NCI-H2107 (cell line): ENCODE measurements at regions not wholly inside any gene's neighbourhood (a gene's known extent, or its start where the extent isn't known, plus 50 kb on each side); places are given as distances from the start of the nearest gene placed in this dataset.
"Not testable (repeated sequence)": the region's sequence is repeated elsewhere in the genome, so short reads cannot be mapped to it uniquely, and the experiment has no call there.

ENCODE experiments used
- DNase-seq: peaks from one replicate; lab custom pipeline; 2025; lab: John Stamatoyannopoulos, UW

DNA sequence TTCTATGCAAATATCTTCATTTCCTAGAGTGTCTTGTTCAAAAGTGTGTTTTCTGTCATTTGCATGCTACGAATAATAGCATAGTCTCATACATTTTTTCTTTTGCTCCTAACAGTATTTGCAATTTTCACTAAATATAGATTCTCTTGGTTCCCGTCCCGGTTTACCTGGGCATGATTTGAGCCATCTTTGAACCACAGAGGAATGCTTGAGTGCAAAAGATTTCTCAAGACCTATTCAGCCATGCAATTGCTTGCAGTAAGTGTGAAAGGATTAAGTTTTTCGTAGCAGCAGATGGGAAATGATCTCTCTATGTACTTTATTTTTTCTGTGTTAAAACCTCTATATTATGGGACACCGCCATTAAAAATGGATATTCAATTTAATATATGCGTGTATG lies 733.0 kb downstream of the ZPLD1 start:
- DNase-seq, result no peak

GRCh38 chr3:103169289-103169688 lies 734.5 kb downstream of the ZPLD1 start:
- no peak for DNase-seq

DNA sequence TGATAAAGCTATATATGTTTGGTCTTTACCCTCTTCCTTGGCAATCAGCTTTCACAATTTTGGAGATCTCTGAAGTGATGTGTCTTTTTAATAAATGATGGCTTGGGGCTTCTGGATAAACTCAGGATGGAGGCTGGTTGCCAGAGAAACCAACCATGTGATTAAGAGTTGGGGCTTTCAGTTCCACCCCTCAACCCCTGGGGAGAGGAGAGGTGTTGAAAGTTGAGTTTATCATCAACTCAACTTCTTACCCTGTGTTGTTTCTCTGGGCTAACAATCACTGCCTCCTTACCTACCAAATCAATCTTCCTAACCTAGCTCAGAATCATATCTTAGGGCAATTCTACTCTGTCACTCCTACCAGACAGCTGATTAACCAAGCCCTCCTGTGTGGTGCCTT lies 735.8 kb downstream of the ZPLD1 start:
- DNase-seq, result no peak

DNA sequence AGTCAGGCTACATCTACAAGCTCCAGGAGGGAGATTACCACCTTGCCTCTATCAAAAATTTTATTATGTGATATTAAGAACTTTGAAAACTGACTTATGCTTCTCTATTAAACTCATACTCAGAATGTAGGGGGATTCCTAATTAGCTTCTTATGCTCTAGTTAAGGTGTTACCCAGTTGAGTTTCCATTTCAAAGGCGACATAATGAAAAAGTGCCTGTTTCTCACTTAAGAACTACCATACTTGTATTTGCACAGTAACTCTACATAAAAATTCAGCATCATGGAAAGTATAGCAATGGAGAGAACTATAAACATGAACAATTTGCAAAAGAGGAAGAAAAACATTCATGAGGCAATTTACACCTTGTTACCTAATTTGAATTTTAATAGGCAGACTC lies 739.1 kb downstream of the ZPLD1 start:
- no peak for DNase-seq

DNA sequence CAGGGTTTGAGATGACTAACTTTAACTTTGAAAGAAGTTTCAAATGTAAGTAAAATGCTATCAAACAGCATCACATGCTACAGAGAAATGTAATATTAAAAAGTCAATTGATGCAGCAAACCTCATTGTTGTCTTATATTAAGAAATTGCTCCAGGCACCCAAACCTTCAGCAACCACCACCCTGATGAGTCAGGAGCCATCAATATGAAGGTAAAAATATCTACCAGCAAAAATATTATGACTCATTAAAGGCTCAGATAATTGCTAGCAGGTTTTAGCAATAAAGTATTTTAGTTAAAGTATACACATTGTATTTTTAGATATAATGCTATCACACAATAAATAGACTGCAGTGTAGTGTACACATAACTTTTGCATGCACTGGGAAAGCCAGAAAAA lies 746.3 kb downstream of the ZPLD1 start:
- no peak for DNase-seq

DNA sequence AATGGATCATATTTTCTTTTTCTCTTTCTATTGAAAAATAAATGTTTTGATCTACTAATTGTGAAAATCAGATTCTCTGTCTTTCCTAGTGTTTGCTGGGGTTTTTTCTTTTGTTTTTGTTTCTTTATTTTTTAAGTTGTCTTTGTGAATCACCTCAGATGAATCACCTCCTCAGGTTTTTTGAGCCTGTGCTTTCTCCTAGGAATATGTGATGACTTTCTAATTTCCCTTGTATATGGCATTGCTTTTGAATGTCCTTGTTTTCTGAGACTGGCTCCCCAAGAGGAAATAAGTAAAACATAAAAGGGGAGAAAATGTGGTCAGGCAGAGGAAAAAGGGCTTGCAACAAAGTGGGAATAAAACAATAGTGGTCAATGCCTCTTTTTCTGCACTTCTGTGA lies 750.0 kb downstream of the ZPLD1 start:
- DNase-seq, result no peak

GRCh38 chr3:103189941-103190340 lies 755.1 kb downstream of the ZPLD1 start:
- DNase-seq, result no peak

GRCh38 chr3:103195216-103195615 lies 760.4 kb downstream of the ZPLD1 start:
- DNase-seq, result no peak

DNA sequence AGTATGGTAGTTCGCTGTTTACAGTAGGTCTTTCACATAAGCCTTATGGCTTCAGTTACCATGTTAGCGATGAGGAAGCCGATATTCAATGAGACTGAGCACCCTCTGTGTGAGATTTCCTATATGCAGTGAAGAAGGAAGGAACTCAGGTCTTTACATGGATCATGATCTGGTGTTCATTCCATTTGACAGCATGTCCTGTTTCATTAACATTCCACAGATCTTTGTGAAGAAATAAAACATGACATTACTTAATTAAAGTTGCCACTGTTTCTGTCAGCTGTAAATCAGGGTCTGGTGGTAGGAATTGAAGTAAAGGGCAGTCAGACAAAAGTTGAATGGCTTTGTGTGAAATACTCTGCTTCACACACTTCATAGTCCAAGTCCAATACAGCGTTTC lies 768.6 kb downstream of the ZPLD1 start:
- DNase-seq, result no peak

- DNase-seq, result no peak
These were observed 775.8 kb downstream of the ZPLD1 start for GRCh38 chr3:103210583-103210982.

DNA sequence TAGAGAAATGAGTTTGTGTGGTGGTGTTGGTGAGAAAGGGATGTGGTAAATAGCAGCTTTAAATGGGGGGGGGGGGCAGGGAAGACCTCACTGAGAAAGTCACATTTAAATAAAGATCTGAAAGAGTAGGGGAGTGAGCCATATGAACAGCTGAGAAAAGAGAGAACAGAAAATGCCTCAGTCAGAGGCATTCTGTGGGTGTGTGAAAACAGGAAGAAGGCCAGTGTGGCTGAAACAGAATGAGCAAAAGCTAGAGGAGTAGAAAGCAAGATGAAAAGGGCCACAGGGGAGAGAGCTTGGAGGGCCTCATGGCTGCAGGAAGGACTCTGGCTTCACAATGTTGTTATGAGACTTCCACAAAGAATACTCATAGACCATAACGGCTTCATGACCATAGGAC lies 783.3 kb downstream of the ZPLD1 start:
- DNase-seq, result no peak

DNA sequence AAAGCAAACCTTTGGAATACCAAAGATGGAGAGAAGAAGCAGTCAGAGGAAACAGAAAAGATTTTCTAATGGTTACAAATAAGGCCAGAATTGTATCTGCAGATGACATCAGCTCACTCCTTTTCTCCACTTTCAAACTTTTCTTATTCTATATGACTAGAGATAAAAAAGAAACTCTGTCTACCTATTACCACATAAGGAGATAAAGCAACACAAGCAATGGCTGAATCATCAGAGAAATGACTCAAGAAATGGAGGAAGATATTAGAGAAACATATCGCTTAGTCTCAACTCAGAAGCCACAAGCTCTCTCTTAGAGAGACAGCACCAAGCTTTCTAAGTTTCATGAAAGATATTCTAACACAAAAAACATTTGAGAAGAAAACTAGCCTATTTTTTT lies 784.0 kb downstream of the ZPLD1 start:
- DNase-seq, result no peak

- DNase-seq, result no peak
These were observed 792.8 kb downstream of the ZPLD1 start for GRCh38 chr3:103227651-103228050.

DNA sequence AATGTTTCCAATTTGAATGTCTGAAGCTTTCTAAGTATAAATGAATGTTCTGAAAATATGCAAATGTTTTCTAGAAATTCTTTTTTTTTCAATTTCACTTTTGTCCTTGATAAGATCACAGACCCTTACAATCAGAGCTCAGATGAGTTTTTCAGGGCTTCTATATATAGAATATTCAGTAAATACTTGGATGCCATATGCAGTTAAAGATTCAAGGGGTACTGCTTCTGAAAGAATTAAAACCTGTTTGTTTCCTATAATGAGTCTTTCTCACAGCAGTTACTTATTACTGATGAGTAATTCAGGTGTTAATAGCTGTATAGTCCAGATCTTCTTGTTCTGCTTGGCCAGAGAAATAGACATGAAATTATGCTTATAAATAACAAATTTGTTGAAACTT lies 812.6 kb downstream of the ZPLD1 start:
- no peak for DNase-seq

DNA sequence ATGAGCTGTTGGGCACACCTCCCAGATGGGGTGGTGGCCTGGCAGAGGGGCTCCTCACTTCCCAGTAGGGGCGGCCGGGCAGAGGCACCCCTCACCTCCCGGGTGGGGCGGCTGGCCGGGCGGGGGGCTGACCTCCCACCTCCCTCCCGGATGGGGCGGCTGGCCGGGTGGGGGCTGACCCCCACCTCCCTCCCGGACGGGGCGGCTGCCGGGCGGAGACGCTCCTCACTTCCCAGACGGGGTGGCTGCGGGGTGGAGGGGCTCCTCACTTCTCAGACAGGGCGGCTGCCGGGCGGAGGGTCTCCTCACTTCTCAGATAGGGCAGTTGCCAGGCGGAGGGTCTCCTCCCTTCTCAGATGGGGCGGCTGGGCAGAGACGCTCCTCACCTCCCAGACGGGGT lies 820.0 kb downstream of the ZPLD1 start:
- not testable (repeated sequence) for DNase-seq

GRCh38 chr3:103269287-103269686 lies 834.5 kb downstream of the ZPLD1 start:
- no peak for DNase-seq

DNA sequence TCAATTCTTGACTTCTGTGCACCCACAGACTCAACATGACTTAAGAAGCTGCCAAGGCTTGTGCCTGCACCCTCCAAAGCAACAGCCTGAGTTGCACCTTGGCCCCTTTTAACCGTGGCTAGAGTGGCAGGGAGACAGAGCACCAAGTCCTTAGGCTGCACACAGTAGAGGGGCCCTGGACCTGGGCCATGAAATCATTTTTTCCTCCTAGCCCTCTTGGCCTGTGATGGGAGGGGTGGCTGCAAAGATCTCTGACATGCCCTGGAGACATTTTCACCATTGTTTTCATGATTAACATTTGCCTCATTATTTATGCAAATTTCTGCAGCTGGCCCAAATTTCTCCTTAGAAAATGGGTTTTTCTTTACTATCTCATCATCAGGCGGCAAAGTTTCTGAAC lies 836.8 kb downstream of the ZPLD1 start:
- DNase-seq, result no peak

DNA sequence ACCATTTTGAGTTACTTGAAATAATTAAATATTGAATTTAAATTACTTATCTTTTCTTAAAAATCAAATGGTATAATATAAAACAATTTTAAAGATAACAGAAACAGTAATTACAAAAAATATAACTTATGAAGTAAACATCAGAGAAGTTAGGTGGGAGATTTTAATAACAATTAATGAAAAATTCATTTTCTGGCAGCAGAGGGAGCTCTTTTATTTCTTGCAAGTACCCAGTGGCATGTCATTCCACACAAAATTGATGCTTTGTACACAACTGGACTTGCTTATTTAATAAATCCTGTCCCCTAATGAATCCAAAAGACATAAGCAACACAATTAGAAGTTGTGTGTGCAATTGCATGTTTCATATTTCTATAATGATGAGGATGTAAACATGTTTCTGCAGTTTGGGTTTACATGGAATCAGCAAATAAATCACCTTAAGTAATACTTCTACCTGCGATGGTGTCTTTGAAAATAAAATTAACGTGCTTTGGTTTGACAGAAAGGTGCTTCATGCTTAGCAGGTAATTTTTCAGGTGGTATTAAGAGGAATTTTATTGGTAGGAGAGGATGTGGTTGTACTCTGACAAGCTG lies 861.3 kb downstream of the ZPLD1 start:
- DNase-seq, result no peak

GRCh38 chr3:103297502-103297901 lies 862.7 kb downstream of the ZPLD1 start:
- not testable (repeated sequence) for DNase-seq

GRCh38 chr3:103306104-103306503 lies 871.3 kb downstream of the ZPLD1 start:
- no peak for DNase-seq

DNA sequence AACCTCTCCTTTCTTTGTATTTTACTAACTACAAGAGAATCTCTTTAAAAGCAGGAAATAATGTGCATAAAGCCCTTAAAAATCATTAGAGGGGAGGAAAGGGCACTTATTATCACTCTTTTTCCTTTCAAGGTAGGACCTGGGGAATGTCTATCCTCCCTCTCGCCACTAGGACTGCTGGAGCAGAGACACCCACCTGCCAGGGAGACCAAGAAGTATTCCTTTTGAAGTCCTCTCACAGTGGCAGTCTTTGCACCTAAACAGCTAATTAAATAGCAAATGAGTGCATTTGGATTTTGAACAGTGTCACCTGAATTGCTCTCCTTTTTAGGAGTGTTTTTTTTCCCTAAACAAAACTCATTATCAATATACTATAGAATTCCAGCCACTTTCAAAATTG lies 874.1 kb downstream of the ZPLD1 start:
- DNase-seq, result no peak

DNA sequence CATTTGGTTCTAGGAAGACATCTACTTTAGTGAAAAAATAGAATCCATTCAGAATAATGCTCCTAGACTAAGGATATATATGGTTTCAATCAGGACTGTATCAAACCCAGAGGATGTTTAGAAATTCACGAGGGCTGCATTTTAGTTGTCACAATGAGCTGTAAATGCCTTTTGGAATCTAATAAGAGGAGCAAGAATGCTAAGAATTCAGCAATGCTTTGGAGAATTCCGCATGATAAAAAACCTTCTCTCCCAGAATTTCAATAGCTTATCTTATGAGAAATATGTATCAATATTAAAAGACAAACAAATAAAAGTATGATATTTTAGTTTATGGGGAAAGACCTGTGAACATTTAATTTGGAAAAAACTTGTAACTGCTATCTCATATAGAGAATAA lies 885.1 kb downstream of the ZPLD1 start:
- DNase-seq, result no peak

DNA sequence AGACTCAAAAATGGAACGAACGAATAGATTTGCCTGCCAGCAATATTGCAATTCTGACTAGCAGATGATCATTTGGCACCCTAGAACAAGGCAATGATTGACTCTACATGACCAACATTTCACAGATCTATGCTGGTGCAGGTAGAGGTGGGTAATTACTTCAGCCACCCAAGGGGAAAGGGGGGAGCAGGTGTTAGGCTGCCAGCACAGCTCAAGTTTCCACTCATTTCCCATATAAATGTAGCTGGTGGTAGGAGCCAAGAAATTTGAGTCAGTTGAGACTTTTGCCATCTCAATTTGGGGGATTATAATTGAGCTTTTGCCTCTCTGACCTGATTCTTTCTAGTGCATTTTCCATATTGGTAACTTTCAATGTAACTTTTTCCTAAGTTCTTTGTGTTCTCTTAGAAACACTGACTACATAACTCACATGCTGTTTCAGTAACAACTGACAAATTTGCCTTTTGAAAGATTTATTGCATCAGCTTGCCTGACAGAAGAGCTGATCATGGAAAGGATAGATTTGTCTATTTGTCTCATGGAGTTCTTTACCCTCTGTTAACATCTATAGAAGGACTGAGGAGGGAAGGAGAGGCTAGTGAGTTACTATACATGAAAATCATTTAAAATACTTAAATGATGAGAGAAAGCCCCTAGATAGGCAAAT lies 902.5 kb downstream of the ZPLD1 start:
- DNase-seq, result no peak

DNA sequence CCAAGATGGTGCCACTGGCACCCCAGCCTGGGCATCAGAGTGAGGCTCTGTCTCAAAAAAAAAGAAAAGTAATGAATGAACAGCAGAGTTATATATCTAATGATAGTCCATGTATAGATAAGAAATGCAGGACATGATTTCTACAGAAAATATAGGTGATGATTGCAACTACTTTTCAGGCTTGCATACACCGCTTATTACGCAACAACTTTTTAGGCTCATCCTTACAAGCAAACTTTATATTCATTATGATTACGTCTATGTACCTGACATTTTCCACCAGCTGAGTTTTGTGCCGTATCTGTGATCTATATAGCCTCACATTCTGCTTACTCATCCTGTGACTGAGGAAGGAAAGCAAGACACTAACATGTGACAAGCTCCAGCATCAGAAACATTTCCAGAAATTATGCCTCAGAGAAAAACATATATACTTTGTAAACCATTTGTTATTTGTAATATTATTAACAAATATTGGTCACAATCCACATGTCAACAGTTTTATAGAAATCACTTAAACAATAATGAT lies 906.3 kb downstream of the ZPLD1 start:
- DNase-seq, result no peak
